ENCODE measurements at regions not wholly inside any gene's neighbourhood (a gene's known extent, or its start where the extent isn't known, plus 50 kb on each side); places are given as distances from the start of the nearest gene placed in this dataset.

DNA sequence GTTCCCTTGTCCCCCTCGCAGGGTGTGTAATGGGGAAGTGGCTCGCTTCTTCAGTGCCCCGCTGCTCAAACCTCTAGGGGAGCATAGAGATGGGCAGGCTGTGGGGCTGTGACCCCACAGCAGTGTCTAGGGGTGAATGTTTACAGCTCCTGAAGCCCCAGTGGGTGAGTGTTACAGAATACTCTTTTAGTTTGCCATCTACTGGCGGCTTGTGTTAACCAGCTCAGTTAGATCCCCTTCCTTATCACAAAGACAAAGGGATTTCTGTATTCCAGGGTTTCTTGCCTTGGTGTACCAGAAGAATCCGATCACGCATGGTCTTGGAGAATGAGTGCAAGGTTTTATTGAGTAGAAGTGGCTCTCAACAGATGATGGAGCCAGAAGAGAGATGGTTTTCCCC, 108.1 kb upstream of the IQCM start:
- H3K4me3 ChIP-seq (ENCODE audit: low read depth, low read length): no peak overlapping the region
- no peak for DNase-seq (ENCODE audit: low read depth)
- TF ChIP-seq, protein P1, sequence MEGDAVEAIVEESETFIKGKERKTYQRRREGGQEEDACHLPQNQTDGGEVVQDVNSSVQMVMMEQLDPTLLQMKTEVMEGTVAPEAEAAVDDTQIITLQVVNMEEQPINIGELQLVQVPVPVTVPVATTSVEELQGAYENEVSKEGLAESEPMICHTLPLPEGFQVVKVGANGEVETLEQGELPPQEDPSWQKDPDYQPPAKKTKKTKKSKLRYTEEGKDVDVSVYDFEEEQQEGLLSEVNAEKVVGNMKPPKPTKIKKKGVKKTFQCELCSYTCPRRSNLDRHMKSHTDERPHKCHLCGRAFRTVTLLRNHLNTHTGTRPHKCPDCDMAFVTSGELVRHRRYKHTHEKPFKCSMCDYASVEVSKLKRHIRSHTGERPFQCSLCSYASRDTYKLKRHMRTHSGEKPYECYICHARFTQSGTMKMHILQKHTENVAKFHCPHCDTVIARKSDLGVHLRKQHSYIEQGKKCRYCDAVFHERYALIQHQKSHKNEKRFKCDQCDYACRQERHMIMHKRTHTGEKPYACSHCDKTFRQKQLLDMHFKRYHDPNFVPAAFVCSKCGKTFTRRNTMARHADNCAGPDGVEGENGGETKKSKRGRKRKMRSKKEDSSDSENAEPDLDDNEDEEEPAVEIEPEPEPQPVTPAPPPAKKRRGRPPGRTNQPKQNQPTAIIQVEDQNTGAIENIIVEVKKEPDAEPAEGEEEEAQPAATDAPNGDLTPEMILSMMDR (conservative IDR thresholded peaks at IDR 0.05; ENCODE audit: low read depth, low read length): no peak

DNA sequence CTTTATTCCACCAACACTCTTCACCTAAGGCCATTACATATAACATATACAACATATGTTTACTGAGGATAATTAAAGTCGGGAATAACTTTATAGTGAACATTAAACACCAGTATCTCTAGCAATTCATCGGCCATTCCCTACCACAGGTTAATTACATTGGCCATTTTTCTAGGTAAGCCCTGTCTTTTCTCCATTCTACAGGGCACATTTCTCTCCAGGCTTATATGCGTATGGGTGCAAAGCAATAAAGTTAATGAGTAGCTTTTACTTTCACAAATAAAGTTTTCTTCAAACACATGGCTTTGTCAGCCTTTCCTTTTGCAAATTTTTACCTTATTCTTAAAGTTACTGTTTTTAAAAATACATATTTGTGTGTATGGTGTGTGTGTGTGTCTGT, 111.9 kb upstream of the IQCM start:
- DNase-seq (ENCODE audit: low read depth): no peak
- TF ChIP-seq, protein P1 (conservative IDR thresholded peaks at IDR 0.05; ENCODE audit: low read depth, low read length): no peak
- no peak overlapping the region for H3K4me3 ChIP-seq (ENCODE audit: low read depth, low read length)

DNA sequence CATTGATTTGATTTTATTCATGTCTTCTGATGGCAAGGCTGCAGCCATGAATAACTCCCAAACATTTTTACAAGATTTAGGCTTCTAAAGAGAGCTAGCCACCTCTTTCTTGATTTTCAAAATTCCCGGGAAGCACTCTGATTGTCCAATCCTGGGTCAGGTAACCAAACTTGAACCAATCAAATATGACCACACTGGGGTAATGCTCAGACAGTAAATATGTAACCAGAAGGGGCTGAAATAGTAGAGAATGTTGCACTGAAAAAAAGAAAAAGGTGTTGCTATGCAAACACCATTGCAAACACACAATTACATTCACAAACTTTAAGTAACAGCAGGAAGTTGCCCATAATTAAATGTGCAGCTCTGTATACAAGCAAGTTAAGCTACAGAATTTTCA, 112.9 kb upstream of the IQCM start:
- TF ChIP-seq, protein P1 (conservative IDR thresholded peaks at IDR 0.05; ENCODE audit: low read depth, low read length): no peak
- DNase-seq (ENCODE audit: low read depth): no peak

DNA sequence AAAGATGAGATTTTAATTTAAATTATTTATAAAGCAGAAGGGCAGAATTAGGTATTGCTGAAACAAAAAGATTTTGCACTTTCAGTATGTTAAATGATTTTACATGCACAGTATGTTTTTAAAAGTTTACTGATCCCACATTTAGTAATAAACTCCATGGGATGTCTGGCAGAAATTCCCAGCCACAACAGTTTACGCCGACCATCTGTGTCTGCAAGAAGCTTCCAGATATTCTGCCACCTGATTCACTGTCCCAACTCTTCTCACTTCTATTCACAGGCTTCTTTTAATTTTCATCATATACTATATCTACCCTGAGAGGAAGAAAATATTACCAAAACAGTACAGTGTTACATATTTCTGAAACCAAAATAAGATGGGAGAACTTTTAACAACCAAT, 115.8 kb upstream of the IQCM start:
- TF ChIP-seq, protein P1 (conservative IDR thresholded peaks at IDR 0.05; ENCODE audit: low read depth, low read length): no peak
- no peak overlapping the region for H3K4me3 ChIP-seq (ENCODE audit: low read depth, low read length)
- DNase-seq (ENCODE audit: low read depth): no peak

More for the DNA sequence above, 112.9 kb upstream of the IQCM start:
- no peak overlapping the region for H3K4me3 ChIP-seq (ENCODE audit: low read depth, low read length)

DNA sequence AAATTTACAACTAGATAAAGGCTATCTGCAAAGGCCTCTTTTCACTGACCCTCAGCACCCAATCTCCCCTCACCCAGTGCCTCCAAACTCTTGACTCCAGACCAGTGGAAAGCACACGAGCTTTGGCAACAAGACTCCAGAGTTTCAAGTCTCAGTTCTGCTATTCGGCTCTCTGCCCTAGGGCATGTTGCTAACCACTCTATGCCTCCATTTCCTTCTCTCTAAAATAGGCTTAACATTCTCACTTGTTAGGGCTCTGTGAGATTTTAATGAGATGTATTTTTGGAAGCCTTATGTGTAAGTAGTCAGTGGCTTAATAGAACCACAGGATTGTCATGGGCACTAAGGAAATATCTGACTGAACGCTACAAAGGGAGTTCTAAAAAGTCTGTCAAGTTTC, 116.5 kb upstream of the IQCM start:
- H3K4me3 ChIP-seq (ENCODE audit: low read depth, low read length): no peak overlapping the region
- TF ChIP-seq, protein P1 (conservative IDR thresholded peaks at IDR 0.05; ENCODE audit: low read depth, low read length): no peak
- no peak for DNase-seq (ENCODE audit: low read depth)

DNA sequence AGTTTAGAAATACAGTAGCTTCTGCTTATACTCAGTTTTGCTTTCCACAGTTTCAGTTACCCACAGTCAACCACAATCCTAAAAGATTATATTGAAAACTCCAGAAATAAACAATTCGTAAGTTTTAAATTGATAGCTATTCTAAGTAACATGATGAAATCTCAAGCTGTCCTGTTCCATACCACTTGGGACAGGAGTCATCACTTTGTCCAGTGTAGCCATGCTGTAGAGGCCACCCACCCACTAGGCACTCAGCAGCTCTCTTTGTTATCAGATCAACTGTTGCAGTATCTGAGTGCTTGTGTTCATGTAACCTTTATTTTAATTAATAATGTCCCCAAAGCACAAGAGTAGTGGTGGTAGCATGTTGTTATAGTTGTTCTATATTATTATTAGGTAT, 117.5 kb upstream of the IQCM start:
- TF ChIP-seq, protein P1 (conservative IDR thresholded peaks at IDR 0.05; ENCODE audit: low read depth, low read length): no peak
- no peak overlapping the region for H3K4me3 ChIP-seq (ENCODE audit: low read depth, low read length)

DNA sequence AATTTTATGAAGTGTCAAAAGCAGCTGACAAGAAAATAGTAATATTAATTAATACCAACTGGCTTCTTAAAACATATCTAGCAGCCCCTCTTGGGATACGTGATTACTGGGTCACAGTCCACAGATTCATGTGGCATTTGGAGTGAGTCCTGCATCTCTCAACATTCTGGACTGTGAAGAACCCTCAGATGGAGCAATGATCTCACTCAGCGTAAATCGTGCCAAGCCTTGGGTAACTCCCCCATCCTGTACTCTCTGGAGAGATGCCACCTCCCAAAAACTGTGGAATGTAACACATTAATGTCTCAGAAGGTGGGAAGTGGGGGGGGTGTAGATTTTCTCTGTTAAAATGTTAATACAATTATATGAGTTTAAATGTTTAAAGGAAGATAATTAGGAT, 118.2 kb upstream of the IQCM start:
- no peak overlapping the region for H3K4me3 ChIP-seq (ENCODE audit: low read depth, low read length)
- no peak for DNase-seq (ENCODE audit: low read depth)
- TF ChIP-seq, protein P1 (conservative IDR thresholded peaks at IDR 0.05; ENCODE audit: low read depth, low read length): no peak

More for the DNA sequence above, 117.5 kb upstream of the IQCM start:
- DNase-seq (ENCODE audit: low read depth): no peak

Measured in epithelial cell of proximal tubule (primary cell).